ENCODE measurements at regions not wholly inside any gene's neighbourhood (a gene's known extent, or its start where the extent isn't known, plus 50 kb on each side); places are given as distances from the start of the nearest gene placed in this dataset.

DNA sequence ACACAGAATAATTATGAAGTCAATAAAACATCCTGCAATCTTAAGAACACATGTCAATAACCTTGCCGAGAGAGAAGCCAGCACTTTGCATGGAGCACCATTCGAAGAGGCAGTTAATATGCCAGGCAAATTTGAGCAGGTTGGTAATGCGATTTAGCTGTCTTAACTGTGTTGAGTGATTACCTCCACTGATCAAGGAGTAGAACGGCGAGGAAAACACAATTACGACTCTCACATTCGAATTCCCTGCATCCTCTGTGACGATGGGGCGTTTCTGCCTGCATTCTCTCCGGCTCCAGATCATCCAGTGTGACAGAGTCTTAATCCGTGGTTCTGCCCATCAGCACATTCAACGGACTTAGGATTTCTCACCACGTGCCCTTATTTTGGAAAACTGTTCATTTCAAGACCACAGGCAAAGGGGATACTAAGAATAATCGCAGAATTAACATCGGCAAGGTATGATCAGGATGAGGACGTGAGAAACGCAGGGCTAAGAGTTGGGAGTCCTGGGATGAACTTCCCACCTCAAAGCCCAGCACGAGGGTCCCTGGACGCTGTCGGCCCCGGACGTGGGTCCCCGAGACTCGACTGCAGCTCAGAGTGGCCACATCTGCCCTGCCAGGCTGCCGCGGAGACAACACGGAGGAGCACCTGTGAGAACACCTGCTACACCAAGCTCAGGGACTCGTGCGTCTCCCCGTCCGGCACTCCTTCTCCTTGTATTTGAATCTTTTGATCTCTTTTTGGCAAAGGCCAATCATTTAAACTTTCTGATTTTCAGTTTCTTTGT is 499.2 kb upstream of the SALL3 start:
- ATAC-seq, result no peak
- no peak for TF ChIP-seq ZC3H10 (CRISPR knock-in tag; IDR thresholded peaks at IDR 0.05)

DNA sequence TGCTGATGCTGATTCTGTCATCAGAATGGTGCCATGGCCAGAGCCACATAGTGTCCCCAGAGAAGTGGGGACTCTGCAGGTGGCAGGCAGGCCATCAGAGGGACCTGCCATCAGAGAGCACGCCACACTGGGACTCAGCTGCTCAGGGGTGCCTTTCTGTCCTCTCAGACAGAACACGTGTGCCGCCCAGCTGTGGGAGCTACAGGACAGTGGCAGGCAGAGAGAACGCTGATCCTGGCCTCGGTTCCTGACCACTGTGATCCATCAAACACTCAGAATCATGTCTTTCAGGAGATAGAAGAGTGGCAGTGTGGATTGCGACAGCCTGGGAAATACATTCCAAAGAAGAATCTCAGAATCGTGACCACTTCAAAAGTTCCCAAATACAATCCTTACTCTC is 497.2 kb upstream of the SALL3 start:
- no peak for ATAC-seq
- TF ChIP-seq ZNF70 (CRISPR knock-in tag; IDR thresholded peaks at IDR 0.05) (no peak), RARB (CRISPR knock-in tag; IDR thresholded peaks at IDR 0.05) (no peak), PPARA (CRISPR knock-in tag; IDR thresholded peaks at IDR 0.05; ENCODE audit: borderline replicate concordance) (no peak), OSR1 (CRISPR knock-in tag; IDR thresholded peaks at IDR 0.05) (no peak), ZFP30 (CRISPR knock-in tag; IDR thresholded peaks at IDR 0.05) (no peak), ARNTL (CRISPR knock-in tag; IDR thresholded peaks at IDR 0.05; ENCODE audit: borderline replicate concordance, low read depth) (no peak), ISL1 (CRISPR knock-in tag; IDR thresholded peaks at IDR 0.05) (no peak)
- TF ChIP-seq, protein P1, sequence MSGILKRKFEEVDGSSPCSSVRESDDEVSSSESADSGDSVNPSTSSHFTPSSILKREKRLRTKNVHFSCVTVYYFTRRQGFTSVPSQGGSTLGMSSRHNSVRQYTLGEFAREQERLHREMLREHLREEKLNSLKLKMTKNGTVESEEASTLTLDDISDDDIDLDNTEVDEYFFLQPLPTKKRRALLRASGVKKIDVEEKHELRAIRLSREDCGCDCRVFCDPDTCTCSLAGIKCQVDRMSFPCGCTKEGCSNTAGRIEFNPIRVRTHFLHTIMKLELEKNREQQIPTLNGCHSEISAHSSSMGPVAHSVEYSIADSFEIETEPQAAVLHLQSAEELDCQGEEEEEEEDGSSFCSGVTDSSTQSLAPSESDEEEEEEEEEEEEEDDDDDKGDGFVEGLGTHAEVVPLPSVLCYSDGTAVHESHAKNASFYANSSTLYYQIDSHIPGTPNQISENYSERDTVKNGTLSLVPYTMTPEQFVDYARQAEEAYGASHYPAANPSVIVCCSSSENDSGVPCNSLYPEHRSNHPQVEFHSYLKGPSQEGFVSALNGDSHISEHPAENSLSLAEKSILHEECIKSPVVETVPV (CRISPR knock-in tag; IDR thresholded peaks at IDR 0.05), result no peak

DNA sequence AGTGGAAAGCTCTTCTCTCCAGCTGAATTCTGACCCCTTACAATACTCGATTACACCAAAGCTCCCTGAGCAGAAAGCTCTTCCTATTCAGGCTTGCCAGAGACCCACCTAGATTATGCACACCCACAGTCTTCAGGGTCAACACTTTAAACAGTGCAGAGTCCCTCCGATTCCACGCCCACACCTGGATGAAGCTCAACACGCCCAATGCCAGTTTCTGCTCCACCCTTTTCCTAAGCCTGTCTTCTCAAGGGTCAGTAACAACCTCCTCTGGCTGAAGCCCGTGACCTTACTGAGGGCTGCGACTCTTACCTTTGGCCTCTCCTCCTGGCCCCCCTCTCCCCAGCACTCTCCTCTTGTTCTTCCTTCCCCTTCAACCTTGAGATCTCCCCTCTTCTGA is 492.0 kb upstream of the SALL3 start:
- no peak for ATAC-seq
- TF ChIP-seq ZNF8 (CRISPR knock-in tag; IDR thresholded peaks at IDR 0.05) (no peak), ZNF565 (CRISPR knock-in tag; conservative IDR thresholded peaks at IDR 0.05; ENCODE audit: low read depth) (no peak), PPARA (CRISPR knock-in tag; IDR thresholded peaks at IDR 0.05; ENCODE audit: borderline replicate concordance) (no peak), ISL1 (CRISPR knock-in tag; IDR thresholded peaks at IDR 0.05) (no peak), SNAI2 (CRISPR knock-in tag; IDR thresholded peaks at IDR 0.05) (no peak), TCF4 (CRISPR knock-in tag; IDR thresholded peaks at IDR 0.05; ENCODE audit: borderline replicate concordance) (no peak), OSR1 (CRISPR knock-in tag; IDR thresholded peaks at IDR 0.05) (no peak), GLIS3 (CRISPR knock-in tag; IDR thresholded peaks at IDR 0.05) (no peak), ZFP3 (CRISPR knock-in tag; IDR thresholded peaks at IDR 0.05) (no peak), ARNTL (CRISPR knock-in tag; IDR thresholded peaks at IDR 0.05; ENCODE audit: borderline replicate concordance, low read depth) (no peak)
- TF ChIP-seq, protein P1 (CRISPR knock-in tag; IDR thresholded peaks at IDR 0.05), result no peak

DNA sequence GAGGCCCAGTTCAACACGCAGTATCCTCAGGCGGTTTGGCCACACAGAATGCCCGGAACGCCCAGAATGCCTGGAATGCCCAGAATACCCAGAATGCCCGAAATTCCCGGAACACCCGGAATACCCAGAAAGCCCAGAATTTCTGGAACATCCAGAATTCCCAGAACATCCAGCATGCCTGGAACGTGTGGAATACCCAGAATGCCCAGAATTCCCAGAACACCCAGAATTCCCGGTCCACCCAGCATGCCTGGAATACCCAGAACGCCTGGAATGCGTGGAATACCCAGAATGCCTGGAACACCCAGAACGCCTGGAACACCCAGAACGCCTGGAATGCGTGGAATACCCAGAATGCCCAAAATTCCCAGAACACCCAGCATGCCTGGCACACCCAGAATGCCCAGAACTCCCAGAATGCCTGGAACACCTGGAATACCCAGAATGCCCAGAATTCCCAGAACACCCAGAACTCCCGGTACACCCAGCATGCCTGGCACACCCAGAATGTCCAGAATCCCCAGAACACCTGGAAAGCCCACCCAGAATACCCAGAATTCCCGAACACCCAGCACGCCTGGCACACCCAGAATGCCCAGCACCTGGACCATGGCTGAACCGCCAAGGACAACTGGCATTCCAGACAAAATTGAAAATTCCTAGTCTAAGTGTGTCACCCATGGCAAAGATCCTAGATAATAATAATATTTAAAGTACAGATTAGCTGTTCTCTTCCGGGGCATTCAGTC is 487.4 kb upstream of the SALL3 start:
- TF ChIP-seq ISL1 (CRISPR knock-in tag; IDR thresholded peaks at IDR 0.05) (no peak), SNAI2 (CRISPR knock-in tag; IDR thresholded peaks at IDR 0.05) (no peak), TCF4 (CRISPR knock-in tag; IDR thresholded peaks at IDR 0.05; ENCODE audit: borderline replicate concordance) (no peak), OSR1 (CRISPR knock-in tag; IDR thresholded peaks at IDR 0.05) (no peak), PPARA (CRISPR knock-in tag; IDR thresholded peaks at IDR 0.05; ENCODE audit: borderline replicate concordance) (no peak), ZNF8 (CRISPR knock-in tag; IDR thresholded peaks at IDR 0.05) (no peak), PATZ1 (CRISPR knock-in tag; IDR thresholded peaks at IDR 0.05; ENCODE audit: borderline replicate concordance) (no peak), ZNF565 (CRISPR knock-in tag; conservative IDR thresholded peaks at IDR 0.05; ENCODE audit: low read depth) (no peak), GLIS3 (CRISPR knock-in tag; IDR thresholded peaks at IDR 0.05) (no peak), BACH2 (CRISPR knock-in tag; IDR thresholded peaks at IDR 0.05; ENCODE audit: borderline replicate concordance) (no peak), ARNTL (CRISPR knock-in tag; IDR thresholded peaks at IDR 0.05; ENCODE audit: borderline replicate concordance, low read depth) (no peak), TSHZ2 (CRISPR knock-in tag; IDR thresholded peaks at IDR 0.05) (no peak), ZNF70 (CRISPR knock-in tag; IDR thresholded peaks at IDR 0.05) (no peak), ZFP3 (CRISPR knock-in tag; IDR thresholded peaks at IDR 0.05) (no peak)
- TF ChIP-seq, protein P2, sequence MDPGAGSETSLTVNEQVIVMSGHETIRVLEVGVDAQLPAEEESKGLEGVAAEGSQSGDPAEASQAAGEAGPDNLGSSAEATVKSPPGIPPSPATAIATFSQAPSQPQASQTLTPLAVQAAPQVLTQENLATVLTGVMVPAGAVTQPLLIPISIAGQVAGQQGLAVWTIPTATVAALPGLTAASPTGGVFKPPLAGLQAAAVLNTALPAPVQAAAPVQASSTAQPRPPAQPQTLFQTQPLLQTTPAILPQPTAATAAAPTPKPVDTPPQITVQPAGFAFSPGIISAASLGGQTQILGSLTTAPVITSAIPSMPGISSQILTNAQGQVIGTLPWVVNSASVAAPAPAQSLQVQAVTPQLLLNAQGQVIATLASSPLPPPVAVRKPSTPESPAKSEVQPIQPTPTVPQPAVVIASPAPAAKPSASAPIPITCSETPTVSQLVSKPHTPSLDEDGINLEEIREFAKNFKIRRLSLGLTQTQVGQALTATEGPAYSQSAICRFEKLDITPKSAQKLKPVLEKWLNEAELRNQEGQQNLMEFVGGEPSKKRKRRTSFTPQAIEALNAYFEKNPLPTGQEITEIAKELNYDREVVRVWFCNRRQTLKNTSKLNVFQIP (CRISPR knock-in tag; IDR thresholded peaks at IDR 0.05; ENCODE audit: borderline replicate concordance, low read depth), result no peak
- TF ChIP-seq, protein P1 (CRISPR knock-in tag; IDR thresholded peaks at IDR 0.05), result no peak
- ATAC-seq, result no peak
